ENCODE measurements at regions not wholly inside any gene's neighbourhood (a gene's known extent, or its start where the extent isn't known, plus 50 kb on each side); places are given as distances from the start of the nearest gene placed in this dataset.

GRCh38 chr5:143979044-143979690, 167.2 kb downstream of the HMHB1 start:
- TF ChIP-seq CTCF (conservative IDR thresholded peaks at IDR 0.05; ENCODE audit: low read depth, low read length) (no peak), EZH2 (IDR thresholded peaks at IDR 0.05; ENCODE audit: borderline replicate concordance, low read depth, low read length, poor library complexity, severe bottlenecking) (no peak)
